GM21528 (cell line): ENCODE measurements at regions not wholly inside any gene's neighbourhood (a gene's known extent, or its start where the extent isn't known, plus 50 kb on each side); places are given as distances from the start of the nearest gene placed in this dataset.

ENCODE experiments used
- ATAC-seq: cut with Tn5 transposase; IDR thresholded peaks from one replicate; pipeline ENCODE4 v1.9.1; 2021; ENCODE audit warnings: mild to moderate bottlenecking, moderate library complexity; ENCODE audit not compliant: unreplicated experiment, low FRiP score

DNA sequence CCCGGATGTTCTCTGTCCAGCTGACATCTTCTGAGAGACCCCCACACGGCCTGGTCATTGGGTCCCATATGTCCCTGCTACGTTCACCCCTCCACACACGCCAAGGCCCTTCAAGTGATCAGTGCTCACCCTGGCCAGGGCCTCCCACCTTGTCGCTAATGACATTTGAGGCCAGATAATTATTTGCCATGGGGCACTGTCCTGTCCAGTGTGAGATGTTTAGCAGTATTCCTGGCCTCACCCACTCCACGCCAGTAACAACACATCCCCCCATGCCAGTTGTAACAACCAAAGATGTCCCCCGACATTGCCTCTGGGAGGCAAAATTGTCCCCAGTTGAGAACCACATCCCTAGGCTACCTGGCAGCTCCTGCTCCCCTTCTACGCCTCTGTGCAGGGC, 49.9 kb upstream of the NANOS1 start:
- ATAC-seq = no peak
